ENCODE measurements at regions not wholly inside any gene's neighbourhood (a gene's known extent, or its start where the extent isn't known, plus 50 kb on each side); places are given as distances from the start of the nearest gene placed in this dataset.
"Not testable (repeated sequence)": the region's sequence is repeated elsewhere in the genome, so short reads cannot be mapped to it uniquely, and the experiment has no call there.

DNA sequence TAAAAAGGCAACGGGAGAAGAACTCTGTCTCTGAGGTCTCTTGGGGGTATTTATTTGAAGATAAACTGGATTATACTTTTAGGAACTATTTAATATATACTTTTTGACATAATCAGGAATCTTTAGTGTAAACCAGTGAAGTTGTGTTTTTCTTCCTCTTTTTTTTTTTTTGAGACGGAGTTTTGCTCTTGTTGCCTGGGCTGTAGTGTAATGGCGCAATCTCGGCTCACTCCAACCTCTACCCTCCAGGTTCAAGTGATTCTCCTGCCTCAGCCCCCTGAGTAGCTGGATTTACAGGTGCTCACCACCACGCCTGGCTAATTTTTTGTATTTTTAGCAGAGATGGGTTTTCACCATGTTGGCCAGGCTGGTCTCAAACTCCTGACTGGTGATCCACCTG, 68.5 kb upstream of the MAN2A1 start:
- TF ChIP-seq EZH2 (IDR thresholded peaks at IDR 0.05; ENCODE audit: insufficient read depth, poor library complexity, severe bottlenecking); EZH2phosphoT487 (IDR thresholded peaks at IDR 0.05; ENCODE audit: insufficient read depth, low read depth): not testable (repeated sequence)
